Liver (tissue), 7 donors: ENCODE measurements at regions not wholly inside any gene's neighbourhood (a gene's known extent, or its start where the extent isn't known, plus 50 kb on each side); places are given as distances from the start of the nearest gene placed in this dataset.

Experiments
- DNase-seq: peaks from one replicate; pipeline ENCODE4 v3.0.0-alpha.2; 2017; ENCODE audit warnings: low spot score
- H3K27ac ChIP-seq, 2 donors: one replicate each; pipeline ENCODE4 v1.7.0; 2013; ENCODE audit warnings: inconsistent platforms in 2 of 2, low read length in 2 of 2, control low read depth in 1 of 2, low read depth in 1 of 2, mild to moderate bottlenecking in 1 of 2
- H3K27me3 ChIP-seq, 4 donors: one replicate each; pipeline versions ENCODE4 v1.6.1 to v1.7.0; 2013; ENCODE audit warnings: low read length in 3 of 4, inconsistent platforms in 1 of 4, mild to moderate bottlenecking in 1 of 4, moderate library complexity in 1 of 4; ENCODE audit not compliant: control insufficient read depth in 4 of 4, insufficient read depth in 4 of 4
- H3K36me3 ChIP-seq, 4 donors: one replicate each; pipeline versions ENCODE4 v1.6.1 to v1.7.0; 2013; ENCODE audit warnings: low read length in 3 of 4, mild to moderate bottlenecking in 3 of 4, low read depth in 1 of 4, moderate library complexity in 1 of 4; ENCODE audit not compliant: control insufficient read depth in 4 of 4, insufficient read depth in 3 of 4
- H3K4me1 ChIP-seq, 4 donors: one replicate each; pipeline versions ENCODE4 v1.6.1 to v1.7.0; 2013; ENCODE audit warnings: low read length in 3 of 4, mild to moderate bottlenecking in 3 of 4, moderate library complexity in 1 of 4; ENCODE audit not compliant: control insufficient read depth in 4 of 4, insufficient read depth in 4 of 4
- H3K4me3 ChIP-seq, 3 donors: one replicate each; pipeline versions ENCODE4 v1.6.1 to v1.7.0; 2013; ENCODE audit warnings: low read length in 3 of 3, control low read depth in 1 of 3, low read depth in 1 of 3, mild to moderate bottlenecking in 1 of 3
- H3K9ac ChIP-seq, 2 donors: one replicate each; pipeline ENCODE4 v1.7.0; 2013; ENCODE audit warnings: low read length in 2 of 2, mild to moderate bottlenecking in 2 of 2, moderate library complexity in 2 of 2, control low read depth in 1 of 2, low read depth in 1 of 2
- H3K9me3 ChIP-seq, 4 donors: one replicate each; pipeline versions ENCODE4 v1.6.1 to v1.7.0; 2013; ENCODE audit warnings: low read length in 3 of 4; ENCODE audit not compliant: control insufficient read depth in 4 of 4
- FOXA1 ChIP-seq: IDR thresholded peaks from 2 replicates; pipeline ENCODE4 v1.6.1; 2016; ENCODE audit warnings: antibody characterized with exemption
- FOXA2 ChIP-seq: IDR thresholded peaks from 2 replicates; pipeline ENCODE4 v1.6.1; 2016; ENCODE audit warnings: antibody characterized with exemption
- HNF4A ChIP-seq, 2 donors: conservative IDR thresholded peaks; 2 replicates each; pipeline ENCODE4 v1.6.1; 2016; ENCODE audit warnings: antibody characterized with exemption in 2 of 2, mild to moderate bottlenecking in 2 of 2
- HNF4G ChIP-seq: IDR thresholded peaks from 2 replicates; pipeline ENCODE4 v1.6.1; 2016; ENCODE audit warnings: antibody characterized with exemption
- RAD21 ChIP-seq, 2 donors: IDR thresholded peaks; 2 replicates each; pipeline ENCODE4 v1.6.1; 2016; ENCODE audit warnings: antibody characterized with exemption in 2 of 2, mild to moderate bottlenecking in 2 of 2
- RXRA ChIP-seq, 2 donors: IDR thresholded peaks; 2 replicates each; pipeline ENCODE4 v1.6.1; 2017 to 2018; ENCODE audit warnings: antibody characterized with exemption in 2 of 2, mild to moderate bottlenecking in 1 of 2
- TAF1 ChIP-seq: conservative IDR thresholded peaks from 2 replicates; pipeline ENCODE4 v1.6.1; 2016; ENCODE audit warnings: antibody characterized with exemption, mild to moderate bottlenecking
- YY1 ChIP-seq: IDR thresholded peaks from 2 replicates; pipeline ENCODE4 v1.6.1; 2016; ENCODE audit warnings: antibody characterized with exemption, mild to moderate bottlenecking
- WGBS: extraction: QIAGEN DNeasy Blood & Tissue Kit; methylation state at CpG from one replicate; pipeline ENCODE4 v1.1.7; 2013; 5-methylcytosine and 5-hydroxymethylcytosine counted together
- TF ChIP-seq, protein P1 (sequence below): IDR thresholded peaks from 2 replicates; pipeline ENCODE4 v1.6.1; 2016; ENCODE audit warnings: antibody characterized with exemption
- TF ChIP-seq, protein P2 (sequence below): IDR thresholded peaks from 2 replicates; pipeline ENCODE4 v1.6.1; 2016; ENCODE audit warnings: antibody characterized with exemption, mild to moderate bottlenecking
- TF ChIP-seq, protein P3 (sequence below): IDR thresholded peaks from 2 replicates; pipeline ENCODE4 v1.6.1; 2016; ENCODE audit warnings: antibody characterized with exemption
- donor health status: healthy.
- donor health status: healthy.
- donor health status: healthy.
- donor health status: healthy.

DNA sequence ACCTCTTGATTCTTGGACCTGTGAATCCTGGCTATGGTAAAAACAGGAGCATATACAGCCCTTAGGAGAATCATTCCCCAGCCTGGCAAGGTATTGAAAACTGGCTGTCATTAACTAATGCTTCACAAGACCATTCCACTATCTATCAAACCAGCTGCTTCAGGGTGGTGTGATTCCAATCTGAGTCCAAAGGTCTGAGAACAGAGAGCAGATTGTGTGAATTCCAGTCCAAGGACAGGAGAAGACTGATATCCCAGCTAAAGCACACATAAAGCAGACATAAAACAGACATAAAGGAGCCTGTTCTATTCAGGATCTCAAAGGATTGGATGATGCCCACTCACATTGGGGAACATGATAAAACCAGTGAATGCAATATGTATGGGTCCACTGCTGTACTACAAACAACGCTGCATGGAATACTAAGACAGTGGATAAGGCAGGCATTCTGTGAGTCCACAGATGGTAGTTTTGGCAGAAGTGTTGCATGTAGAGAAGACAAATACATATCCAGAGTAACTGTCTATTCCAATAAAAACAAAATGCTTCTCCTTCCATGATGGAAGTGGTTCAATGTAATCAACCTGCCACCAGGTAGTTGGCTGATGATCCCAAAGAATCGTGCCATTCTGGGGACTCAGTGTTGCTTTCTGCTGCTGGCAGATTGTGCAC is 363.9 kb downstream of the KCNJ3 start:
- peaks cover 0 to 5% (median 0%) of the 10 kb centered on the region in 4 donors for H3K9me3 ChIP-seq
- H3K4me3 ChIP-seq, result no peak overlapping the region
- no peak for DNase-seq
- no peaks in the 10 kb centered on the region for H3K4me1 ChIP-seq
- H3K27ac ChIP-seq, result no peak overlapping the region
- no peaks in the 10 kb centered on the region for H3K27me3 ChIP-seq
- H3K9ac ChIP-seq, result no peak overlapping the region
- 97% methylated on average over 2 of the region's 2 CpGs for WGBS
- no peaks in the 10 kb centered on the region for H3K36me3 ChIP-seq
- TF ChIP-seq HNF4A (conservative IDR thresholded peaks at IDR 0.05) (peak in 1 of 2 donors; percentile 12), TAF1 (no peak)

DNA sequence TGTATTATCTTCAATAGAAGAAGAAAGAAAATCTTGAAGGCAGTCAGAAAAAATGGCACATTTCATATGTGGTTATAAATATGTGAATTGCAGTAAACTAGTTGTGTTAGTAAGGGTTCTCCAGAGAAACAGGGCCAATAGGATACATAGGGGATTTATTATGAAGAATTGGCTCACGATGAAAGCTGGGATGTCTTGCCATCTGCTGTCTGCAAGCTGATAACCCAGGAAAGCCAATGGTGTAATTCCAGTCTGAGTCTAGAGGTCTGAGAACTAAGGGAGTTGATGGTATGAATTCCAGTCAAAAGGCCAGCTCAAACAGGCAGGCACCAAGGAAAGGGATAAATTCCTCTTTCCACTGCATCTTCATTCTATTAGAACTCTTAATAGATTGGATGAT is 362.4 kb downstream of the KCNJ3 start:
- DNase-seq, result no peak
- Histone ChIP-seq H3K27ac (no peak overlapping the region), H3K4me1 (no peaks in the 10 kb centered on the region), H3K9ac (no peak overlapping the region), H3K4me3 (no peak overlapping the region), H3K36me3 (no peaks in the 10 kb centered on the region), H3K27me3 (no peaks in the 10 kb centered on the region), H3K9me3 (peaks cover 0 to 5% (median 1%) of the 10 kb centered on the region in 4 donors)
- TF ChIP-seq, protein P1, sequence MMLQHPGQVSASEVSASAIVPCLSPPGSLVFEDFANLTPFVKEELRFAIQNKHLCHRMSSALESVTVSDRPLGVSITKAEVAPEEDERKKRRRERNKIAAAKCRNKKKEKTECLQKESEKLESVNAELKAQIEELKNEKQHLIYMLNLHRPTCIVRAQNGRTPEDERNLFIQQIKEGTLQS, result no peak
- TF ChIP-seq HNF4A (conservative IDR thresholded peaks at IDR 0.05) (no peak), TAF1 (no peak), FOXA1 (no peak), RAD21 (IDR thresholded peaks at IDR 0.05) (no peak), HNF4G (no peak), FOXA2 (no peak), YY1 (no peak)
- TF ChIP-seq, protein P2, sequence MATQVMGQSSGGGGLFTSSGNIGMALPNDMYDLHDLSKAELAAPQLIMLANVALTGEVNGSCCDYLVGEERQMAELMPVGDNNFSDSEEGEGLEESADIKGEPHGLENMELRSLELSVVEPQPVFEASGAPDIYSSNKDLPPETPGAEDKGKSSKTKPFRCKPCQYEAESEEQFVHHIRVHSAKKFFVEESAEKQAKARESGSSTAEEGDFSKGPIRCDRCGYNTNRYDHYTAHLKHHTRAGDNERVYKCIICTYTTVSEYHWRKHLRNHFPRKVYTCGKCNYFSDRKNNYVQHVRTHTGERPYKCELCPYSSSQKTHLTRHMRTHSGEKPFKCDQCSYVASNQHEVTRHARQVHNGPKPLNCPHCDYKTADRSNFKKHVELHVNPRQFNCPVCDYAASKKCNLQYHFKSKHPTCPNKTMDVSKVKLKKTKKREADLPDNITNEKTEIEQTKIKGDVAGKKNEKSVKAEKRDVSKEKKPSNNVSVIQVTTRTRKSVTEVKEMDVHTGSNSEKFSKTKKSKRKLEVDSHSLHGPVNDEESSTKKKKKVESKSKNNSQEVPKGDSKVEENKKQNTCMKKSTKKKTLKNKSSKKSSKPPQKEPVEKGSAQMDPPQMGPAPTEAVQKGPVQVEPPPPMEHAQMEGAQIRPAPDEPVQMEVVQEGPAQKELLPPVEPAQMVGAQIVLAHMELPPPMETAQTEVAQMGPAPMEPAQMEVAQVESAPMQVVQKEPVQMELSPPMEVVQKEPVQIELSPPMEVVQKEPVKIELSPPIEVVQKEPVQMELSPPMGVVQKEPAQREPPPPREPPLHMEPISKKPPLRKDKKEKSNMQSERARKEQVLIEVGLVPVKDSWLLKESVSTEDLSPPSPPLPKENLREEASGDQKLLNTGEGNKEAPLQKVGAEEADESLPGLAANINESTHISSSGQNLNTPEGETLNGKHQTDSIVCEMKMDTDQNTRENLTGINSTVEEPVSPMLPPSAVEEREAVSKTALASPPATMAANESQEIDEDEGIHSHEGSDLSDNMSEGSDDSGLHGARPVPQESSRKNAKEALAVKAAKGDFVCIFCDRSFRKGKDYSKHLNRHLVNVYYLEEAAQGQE, result no peak
- WGBS, result 84% methylated on average over 1 of the region's 1 CpG

DNA sequence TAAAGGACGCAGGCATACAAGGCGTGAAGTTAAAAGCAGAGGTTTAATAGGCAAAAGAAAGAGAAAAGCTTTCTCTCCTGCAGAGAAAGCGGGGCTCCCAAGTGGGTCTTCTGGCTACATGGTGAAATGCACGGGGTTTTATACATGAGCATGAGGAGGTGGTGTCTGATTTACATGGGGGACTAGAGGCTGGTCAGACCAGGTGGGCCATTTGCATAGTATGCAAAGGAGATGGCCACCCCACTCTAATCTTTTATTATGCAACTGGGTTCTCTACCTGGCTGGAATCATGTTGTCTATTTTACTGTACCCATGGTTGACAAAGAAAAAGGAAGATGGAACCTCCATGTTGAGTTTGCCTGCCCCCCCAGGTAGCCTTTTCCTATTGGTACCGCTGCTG is 356.2 kb downstream of the KCNJ3 start:
- TF ChIP-seq, protein P3, sequence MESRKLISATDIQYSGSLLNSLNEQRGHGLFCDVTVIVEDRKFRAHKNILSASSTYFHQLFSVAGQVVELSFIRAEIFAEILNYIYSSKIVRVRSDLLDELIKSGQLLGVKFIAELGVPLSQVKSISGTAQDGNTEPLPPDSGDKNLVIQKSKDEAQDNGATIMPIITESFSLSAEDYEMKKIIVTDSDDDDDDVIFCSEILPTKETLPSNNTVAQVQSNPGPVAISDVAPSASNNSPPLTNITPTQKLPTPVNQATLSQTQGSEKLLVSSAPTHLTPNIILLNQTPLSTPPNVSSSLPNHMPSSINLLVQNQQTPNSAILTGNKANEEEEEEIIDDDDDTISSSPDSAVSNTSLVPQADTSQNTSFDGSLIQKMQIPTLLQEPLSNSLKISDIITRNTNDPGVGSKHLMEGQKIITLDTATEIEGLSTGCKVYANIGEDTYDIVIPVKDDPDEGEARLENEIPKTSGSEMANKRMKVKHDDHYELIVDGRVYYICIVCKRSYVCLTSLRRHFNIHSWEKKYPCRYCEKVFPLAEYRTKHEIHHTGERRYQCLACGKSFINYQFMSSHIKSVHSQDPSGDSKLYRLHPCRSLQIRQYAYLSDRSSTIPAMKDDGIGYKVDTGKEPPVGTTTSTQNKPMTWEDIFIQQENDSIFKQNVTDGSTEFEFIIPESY, result no peak
- TF ChIP-seq RXRA (IDR thresholded peaks at IDR 0.05), result no peak
- TF ChIP-seq RAD21 (IDR thresholded peaks at IDR 0.05), result no peak
- peaks cover 0 to 2% (median under 1%) of the 10 kb centered on the region in 4 donors for H3K9me3 ChIP-seq
- H3K36me3 ChIP-seq, result no peaks in the 10 kb centered on the region
- no peaks in the 10 kb centered on the region for H3K4me1 ChIP-seq
- H3K9ac ChIP-seq, result no peak overlapping the region
- WGBS, result 87% methylated on average over 5 of the region's 5 CpGs
- no peak overlapping the region for H3K27ac ChIP-seq
- no peak for DNase-seq
- no peak overlapping the region for H3K4me3 ChIP-seq
- H3K27me3 ChIP-seq, result no peaks in the 10 kb centered on the region
